Heart left ventricle (tissue), 16 donors: ENCODE measurements at regions not wholly inside any gene's neighbourhood (a gene's known extent, or its start where the extent isn't known, plus 50 kb on each side); places are given as distances from the start of the nearest gene placed in this dataset.

Source experiments
- ATAC-seq, 4 donors: fragments of 200-7000 bp; cut with Tn5 transposase; one replicate each; pipeline ENCODE4 v1.9.1; 2020 to 2022; ENCODE audit warnings: moderate library complexity in 4 of 4, mild to moderate bottlenecking in 3 of 4, moderate number of reproducible peaks in 1 of 4
- DNase-seq, 5 donors: peaks; one replicate each; pipeline ENCODE4 v3.0.0-alpha.2; 2020
- H3K27ac ChIP-seq, 12 donors: fragments of 200-600 bp; sonication (generic) in 4 of 12; one replicate each; pipeline versions ENCODE4 v1.5.0 to v1.8.0; 2016 to 2022; ENCODE audit warnings: mild to moderate bottlenecking in 2 of 12
- H3K27me3 ChIP-seq, 9 donors: fragments of 200-600 bp; sonication (generic) in 2 of 9; one replicate each; pipeline versions ENCODE4 v1.5.1 to v1.8.0; 2016 to 2022; ENCODE audit warnings: mild to moderate bottlenecking in 3 of 9
- H3K36me3 ChIP-seq, 9 donors: fragments of 200-600 bp; sonication (generic) in 2 of 9; one replicate each; pipeline versions ENCODE4 v1.5.0 to v1.8.0; 2018 to 2022; ENCODE audit warnings: mild to moderate bottlenecking in 2 of 9
- H3K4me1 ChIP-seq, 12 donors: fragments of 200-600 bp; sonication (generic) in 4 of 12; one replicate each; pipeline versions ENCODE4 v1.5.0 to v1.8.0; 2016 to 2022; ENCODE audit warnings: mild to moderate bottlenecking in 3 of 12
- H3K4me3 ChIP-seq, 12 donors: fragments of 200-600 bp; sonication (generic) in 4 of 12; one replicate each; pipeline versions ENCODE4 v1.5.0 to v1.8.0; 2017 to 2022; ENCODE audit warnings: mild to moderate bottlenecking in 9 of 12, moderate library complexity in 4 of 12
- H3K9me3 ChIP-seq, 12 donors: fragments of 200-600 bp; sonication (generic) in 4 of 12; one replicate each; pipeline versions ENCODE4 v1.5.0 to v1.8.0; 2016 to 2022; ENCODE audit warnings: mild to moderate bottlenecking in 1 of 12
- CTCF ChIP-seq, 12 donors: fragments of 200-600 bp; sonication (generic) in 4 of 12; IDR thresholded peaks; one replicate each; pipeline versions ENCODE4 v1.5.0 to v1.8.0; 2018 to 2022; ENCODE audit warnings: antibody characterized with exemption in 12 of 12, mild to moderate bottlenecking in 5 of 12
- POLR2A ChIP-seq, 2 donors: fragments of 450-650 bp; IDR thresholded peaks; one replicate each; pipeline ENCODE4 v1.6.1; 2017; ENCODE audit warnings: antibody characterized with exemption in 2 of 2, mild to moderate bottlenecking in 2 of 2, moderate library complexity in 2 of 2
- WGBS, 4 donors: extraction: QIAGEN DNeasy Blood & Tissue Kit in 2 of 4; methylation state at CpG; one replicate each; pipeline versions ENCODE4 v1.1.5 to v1.1.7; 2013 to 2018; 5-methylcytosine and 5-hydroxymethylcytosine counted together
- intact Hi-C, 10 donors: fragments of 100-400 bp; cut with DNase I; formaldehyde crosslinking; loops; one replicate each; pipeline versions ENCODE4 v1.11.1 to v1.14.2; 2022
- donor health status: ischemic (EF 13 %, LVEDD 7.1; RV severe dilation, severe dysfunction).
- donor health status: healthy with polysubstance abuse.
- donor health status: DM: no; HTN: yes; CAD: no.
- donor health status: DM: no; HTN: no; CAD: no.
- donor health status: ischemic (EF 25% LVEDD 6.9; RV normal size, moderate dysfunction).
- donor health status: ischemic (EF 25% LVEDD 5.7; RV mildly dilated, moderate dysfunction).
- donor health status: healthy.
- donor health status: DM: yes; HTN: yes; CAD: no.
- donor health status: ischemic (EF 35%, LVEDD 5.7; RV mildly dilated, moderate dysfunction).
- donor health status: nonischemic (EF 11% LVEDD 7.7; RV severe dilation, severe dysfunction).
- donor health status: DM: yes; HTN: yes; CAD: no.
- donor health status: PGD.
- donor health status: ischemic (EF 29% LVEDD 5.4; RV normal size, mild dysfunction).
- donor health status: nonischemic (EF 23%, LVEDD 6.1; RV moderate dilation, normal function).

GRCh38 chr6:163837691-163838431 lies 423.3 kb downstream of the QKI start:
- intact Hi-C loops: loop anchor here in 3 of 10 donors (5.0 to 10.0 kb wide), 4 partner anchors 91 to 269 kb away; no protein-coding TSS in a partner anchor
- DNase-seq: peak in 4 of 5 donors; percentile 26 to 62 (median 46)
- no peaks in the 10 kb centered on the region for H3K27me3 ChIP-seq
- 18 to 23% (median 20%) methylated on average over 17 of the region's 17 CpGs for WGBS, 4 donors
- H3K9me3 ChIP-seq: peaks cover 0 to 7% (median 0%) of the 10 kb centered on the region in 12 donors
- peaks cover 0 to 25% (median 11%) of the 10 kb centered on the region in 12 donors for H3K4me1 ChIP-seq
- peak overlapping the region; percentile 6 to 82 (median 60) for H3K27ac ChIP-seq
- no peaks in the 10 kb centered on the region for H3K36me3 ChIP-seq
- no peak for TF ChIP-seq CTCF (IDR thresholded peaks at IDR 0.05)
- peak overlapping the region in 7 of 12 donors; percentile 4 to 39 (median 19) for H3K4me3 ChIP-seq
- ATAC-seq: peak; percentile 66 to 88 (median 82)

- H3K27me3 ChIP-seq: no peaks in the 10 kb centered on the region
- ATAC-seq (no peak), DNase-seq (no peak)
- H3K36me3 ChIP-seq: no peaks in the 10 kb centered on the region
- H3K4me1 ChIP-seq: peaks cover 0 to 25% (median 11%) of the 10 kb centered on the region in 12 donors
- intact Hi-C loops: loop anchor here in 3 of 10 donors (5.0 to 10.0 kb wide), 4 partner anchors 90 to 270 kb away; no protein-coding TSS in a partner anchor
- peak overlapping the region in 11 of 12 donors; percentile 10 to 82 (median 63) for H3K27ac ChIP-seq
- WGBS, 4 donors: 68 to 75% (median 71%) methylated on average over 8 of the region's 8 CpGs
- TF ChIP-seq POLR2A (IDR thresholded peaks at IDR 0.05): no peak
- no peak for TF ChIP-seq CTCF (IDR thresholded peaks at IDR 0.05)
- peak overlapping the region in 6 of 12 donors; percentile 4 to 39 (median 23) for H3K4me3 ChIP-seq
- H3K9me3 ChIP-seq: peaks cover 0 to 7% (median 0%) of the 10 kb centered on the region in 12 donors
Observed at GRCh38 chr6:163836876-163837690, 422.6 kb downstream of the QKI start.

GRCh38 chr6:163835439-163836171 lies 421.1 kb downstream of the QKI start:
- Histone ChIP-seq H3K4me1 (peaks cover 0 to 25% (median 11%) of the 10 kb centered on the region in 12 donors), H3K36me3 (no peaks in the 10 kb centered on the region), H3K27ac (peak overlapping the region in 6 of 12 donors; percentile 43 to 82 (median 63)), H3K4me3 (no peak overlapping the region), H3K27me3 (no peaks in the 10 kb centered on the region), H3K9me3 (peaks cover 0 to 13% (median 0%) of the 10 kb centered on the region in 12 donors)
- 54 to 70% (median 67%) methylated on average over 13 of the region's 13 CpGs for WGBS, 4 donors
- intact Hi-C loops: loop anchor here in 3 of 10 donors (5.0 to 10.0 kb wide), 4 partner anchors 88 to 272 kb away; no protein-coding TSS in a partner anchor
- no peak for TF ChIP-seq POLR2A (IDR thresholded peaks at IDR 0.05)
- TF ChIP-seq CTCF (IDR thresholded peaks at IDR 0.05): no peak
- ATAC-seq (peak in 3 of 4 donors; percentile 39 to 78 (median 45)), DNase-seq (no peak)
